Neural cell (in vitro differentiated cells): ENCODE measurements at regions not wholly inside any gene's neighbourhood (a gene's known extent, or its start where the extent isn't known, plus 50 kb on each side); places are given as distances from the start of the nearest gene placed in this dataset.
"Not testable (repeated sequence)": the region's sequence is repeated elsewhere in the genome, so short reads cannot be mapped to it uniquely, and the experiment has no call there.

Experiments used
- H2AFZ ChIP-seq: fragments of 200-600, 300-800 bp; sonication (generic), shearing (Covaris generic); 2 replicates; pipeline ENCODE4 v1.6.0; 2014; ENCODE audit warnings: low read depth, mild to moderate bottlenecking, antibody characterized with exemption, low read length, moderate library complexity
- H3F3A ChIP-seq: fragments of 200-600 bp; shearing (Covaris generic); 2 replicates; pipeline ENCODE4 v1.6.1; 2016; ENCODE audit warnings: mild to moderate bottlenecking, moderate library complexity, mixed read lengths, antibody characterized with exemption, low read length; ENCODE audit not compliant: insufficient read depth, poor library complexity, severe bottlenecking
- H3K27ac ChIP-seq: fragments of 200-600, 300-800 bp; sonication (generic), shearing (Covaris generic); 2 replicates; pipeline ENCODE4 v1.5.1; 2014; ENCODE audit warnings: mild to moderate bottlenecking, low read length, moderate library complexity
- H3K27me3 ChIP-seq: fragments of 300-800, 200-600 bp; sonication (generic), shearing (Covaris generic); 2 replicates; pipeline ENCODE4 v1.6.0; 2014; ENCODE audit warnings: mild to moderate bottlenecking, low read depth, low read length, moderate library complexity; ENCODE audit not compliant: insufficient read depth
- H3K36me3 ChIP-seq: fragments of 300-800, 200-600 bp; sonication (generic), shearing (Covaris generic); 2 replicates; pipeline ENCODE4 v1.5.1; 2014; ENCODE audit warnings: mild to moderate bottlenecking, antibody characterized with exemption, low read length, moderate library complexity; ENCODE audit not compliant: insufficient read depth
- H3K4me2 ChIP-seq: fragments of 300-800, 200-600 bp; sonication (generic), shearing (Covaris generic); 2 replicates; pipeline ENCODE4 v1.6.0; 2014; ENCODE audit warnings: mild to moderate bottlenecking, low read length
- H3K4me3 ChIP-seq: fragments of 300-800, 200-600 bp; sonication (generic), shearing (Covaris generic); 2 replicates; pipeline ENCODE4 v1.5.1; 2014; ENCODE audit warnings: mild to moderate bottlenecking, low read length, moderate library complexity
- H3K79me2 ChIP-seq: fragments of 200-600 bp; shearing (Covaris generic); replicated peaks from 2 replicates; pipeline ENCODE4 v1.6.0; 2014; ENCODE audit warnings: mild to moderate bottlenecking, low read length, moderate library complexity; ENCODE audit not compliant: insufficient read depth
- H3K9ac ChIP-seq: fragments of 300-800, 200-600 bp; sonication (generic), shearing (Covaris generic); 2 replicates; pipeline ENCODE4 v1.6.1; 2016; ENCODE audit warnings: mild to moderate bottlenecking, low read length, mixed read lengths
- H3K9me2 ChIP-seq: fragments of 200-600 bp; shearing (Covaris generic); 2 replicates; pipeline ENCODE4 v1.6.1; 2016; ENCODE audit warnings: mild to moderate bottlenecking, low read length, mixed read lengths; ENCODE audit not compliant: insufficient read depth
- H3K9me3 ChIP-seq: fragments of 200-600, 300-800 bp; sonication (generic), shearing (Covaris generic); 2 replicates; pipeline ENCODE4 v1.6.1; 2016; ENCODE audit warnings: mild to moderate bottlenecking, mixed run types, low read length, moderate library complexity, mixed read lengths
- H4K20me1 ChIP-seq: fragments of 200-600 bp; shearing (Covaris generic); 2 replicates; pipeline ENCODE4 v1.6.1; 2016; ENCODE audit warnings: mild to moderate bottlenecking, mixed run types; ENCODE audit not compliant: insufficient read depth
- CTCF ChIP-seq: fragments of 450-650 bp; IDR thresholded peaks from 2 replicates; pipeline ENCODE4 v1.5.1; 2014; ENCODE audit warnings: antibody characterized with exemption, mild to moderate bottlenecking, moderate library complexity; ENCODE audit not compliant: poor library complexity, severe bottlenecking
- EP300 ChIP-seq: fragments of 450-650 bp; conservative IDR thresholded peaks from 2 replicates; pipeline ENCODE4 v1.6.1; 2014; ENCODE audit warnings: antibody characterized with exemption, mild to moderate bottlenecking, moderate library complexity; ENCODE audit not compliant: poor library complexity, severe bottlenecking
- EZH2 ChIP-seq: fragments of 200-600, 300-800 bp; shearing (Covaris generic), sonication (generic); IDR thresholded peaks from 2 replicates; pipeline ENCODE4 v1.6.1; 2014; ENCODE audit warnings: antibody characterized with exemption, low read length, borderline replicate concordance, mild to moderate bottlenecking; ENCODE audit not compliant: insufficient read depth, poor library complexity, severe bottlenecking
- MXI1 ChIP-seq: fragments of 450-650 bp; conservative IDR thresholded peaks from 2 replicates; pipeline ENCODE4 v1.6.1; 2014; ENCODE audit warnings: antibody characterized with exemption, mild to moderate bottlenecking; ENCODE audit not compliant: poor library complexity, severe bottlenecking
- POLR2AphosphoS5 ChIP-seq: IDR thresholded peaks from 2 replicates; pipeline ENCODE4 v1.6.1; 2012
- RAD21 ChIP-seq: fragments of 450-650 bp; conservative IDR thresholded peaks from 2 replicates; pipeline ENCODE4 v1.6.1; 2014; ENCODE audit warnings: antibody characterized with exemption, mild to moderate bottlenecking, moderate library complexity
- SMC3 ChIP-seq: fragments of 450-650 bp; conservative IDR thresholded peaks from 2 replicates; pipeline ENCODE4 v1.6.1; 2014; ENCODE audit warnings: antibody characterized with exemption, mild to moderate bottlenecking, moderate library complexity; ENCODE audit not compliant: poor library complexity
- TAF1 ChIP-seq: IDR thresholded peaks from 2 replicates; pipeline ENCODE4 v1.6.1; 2012; ENCODE audit warnings: low read depth
- TF ChIP-seq, protein P1 (sequence below): IDR thresholded peaks from 2 replicates; pipeline ENCODE4 v1.6.1; 2012; ENCODE audit warnings: borderline replicate concordance

- Histone ChIP-seq H3K36me3 (no peaks in the 10 kb centered on the region), H3K4me3 (no peak overlapping the region), H3K27me3 (no peaks in the 10 kb centered on the region), H3K9me3 (no peaks in the 10 kb centered on the region), H2AFZ (no peak overlapping the region), H3K4me2 (no peak overlapping the region), H3K27ac (no peak overlapping the region), H3K9ac (no peak overlapping the region), H3K79me2 (no peaks in the 10 kb centered on the region), H3F3A (no peaks in the 10 kb centered on the region), H3K9me2 (no peaks in the 10 kb centered on the region), H4K20me1 (no peaks in the 10 kb centered on the region)
- TF ChIP-seq MXI1: no peak
- TF ChIP-seq RAD21: no peak
- no peak for TF ChIP-seq TAF1
- no peak for TF ChIP-seq EP300
- no peak for TF ChIP-seq CTCF
- TF ChIP-seq, protein P1, sequence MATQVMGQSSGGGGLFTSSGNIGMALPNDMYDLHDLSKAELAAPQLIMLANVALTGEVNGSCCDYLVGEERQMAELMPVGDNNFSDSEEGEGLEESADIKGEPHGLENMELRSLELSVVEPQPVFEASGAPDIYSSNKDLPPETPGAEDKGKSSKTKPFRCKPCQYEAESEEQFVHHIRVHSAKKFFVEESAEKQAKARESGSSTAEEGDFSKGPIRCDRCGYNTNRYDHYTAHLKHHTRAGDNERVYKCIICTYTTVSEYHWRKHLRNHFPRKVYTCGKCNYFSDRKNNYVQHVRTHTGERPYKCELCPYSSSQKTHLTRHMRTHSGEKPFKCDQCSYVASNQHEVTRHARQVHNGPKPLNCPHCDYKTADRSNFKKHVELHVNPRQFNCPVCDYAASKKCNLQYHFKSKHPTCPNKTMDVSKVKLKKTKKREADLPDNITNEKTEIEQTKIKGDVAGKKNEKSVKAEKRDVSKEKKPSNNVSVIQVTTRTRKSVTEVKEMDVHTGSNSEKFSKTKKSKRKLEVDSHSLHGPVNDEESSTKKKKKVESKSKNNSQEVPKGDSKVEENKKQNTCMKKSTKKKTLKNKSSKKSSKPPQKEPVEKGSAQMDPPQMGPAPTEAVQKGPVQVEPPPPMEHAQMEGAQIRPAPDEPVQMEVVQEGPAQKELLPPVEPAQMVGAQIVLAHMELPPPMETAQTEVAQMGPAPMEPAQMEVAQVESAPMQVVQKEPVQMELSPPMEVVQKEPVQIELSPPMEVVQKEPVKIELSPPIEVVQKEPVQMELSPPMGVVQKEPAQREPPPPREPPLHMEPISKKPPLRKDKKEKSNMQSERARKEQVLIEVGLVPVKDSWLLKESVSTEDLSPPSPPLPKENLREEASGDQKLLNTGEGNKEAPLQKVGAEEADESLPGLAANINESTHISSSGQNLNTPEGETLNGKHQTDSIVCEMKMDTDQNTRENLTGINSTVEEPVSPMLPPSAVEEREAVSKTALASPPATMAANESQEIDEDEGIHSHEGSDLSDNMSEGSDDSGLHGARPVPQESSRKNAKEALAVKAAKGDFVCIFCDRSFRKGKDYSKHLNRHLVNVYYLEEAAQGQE: no peak
- no peak for TF ChIP-seq SMC3
- no peak for TF ChIP-seq POLR2AphosphoS5
- no peak for TF ChIP-seq EZH2
Measured at GRCh38 chr1:224820341-224820740, 109.1 kb upstream of the DNAH14 start.

DNA sequence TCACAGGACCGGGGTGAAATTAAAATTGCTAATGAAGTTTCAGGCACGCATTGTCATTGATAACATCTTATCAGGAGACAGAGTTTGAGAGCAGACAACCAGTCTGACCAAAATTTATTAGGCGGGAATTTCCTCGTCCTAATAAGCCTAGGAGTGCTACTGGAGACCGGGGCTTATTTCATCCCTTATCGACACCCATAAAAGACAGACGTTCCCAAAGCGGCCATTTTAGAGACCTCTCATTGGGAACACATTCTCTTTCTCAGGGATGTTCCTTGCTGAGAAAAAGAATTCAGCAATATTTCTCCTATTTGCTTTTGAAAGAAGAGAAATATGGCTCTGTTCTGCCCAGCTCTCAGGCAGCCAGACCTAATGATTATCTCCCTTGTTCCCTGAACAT lies 107.7 kb upstream of the DNAH14 start:
- not testable (repeated sequence) for H3K9me2 ChIP-seq, H3K36me3 ChIP-seq, H4K20me1 ChIP-seq, H3K4me3 ChIP-seq, H3K27me3 ChIP-seq, H2AFZ ChIP-seq, H3K9me3 ChIP-seq, H3K27ac ChIP-seq, H3K4me2 ChIP-seq, H3F3A ChIP-seq, H3K79me2 ChIP-seq, H3K9ac ChIP-seq

DNA sequence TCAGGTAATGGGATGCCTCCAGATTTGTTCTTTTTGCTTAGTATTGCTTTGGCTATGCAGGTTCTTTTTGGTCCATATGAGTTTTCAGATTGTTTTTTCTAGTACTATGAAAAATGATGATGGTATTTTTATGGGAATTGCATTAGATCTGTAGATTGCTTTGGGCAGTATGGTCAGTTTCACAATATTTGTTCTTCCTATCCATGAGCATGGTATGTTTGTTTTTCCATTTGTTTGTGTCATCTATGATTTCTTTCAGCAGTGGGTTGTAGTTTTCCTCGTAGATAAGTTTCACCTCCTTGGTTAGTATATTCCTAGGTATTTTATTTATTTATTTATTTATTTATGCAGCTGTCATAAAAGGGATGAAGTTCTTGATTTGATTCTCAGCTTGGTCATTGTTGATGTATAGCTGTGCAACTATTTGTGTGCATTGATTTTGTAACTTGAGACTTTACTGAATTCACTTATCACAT lies 103.9 kb upstream of the DNAH14 start:
- H3K36me3 ChIP-seq: no peaks in the 10 kb centered on the region
- no peaks in the 10 kb centered on the region for H3F3A ChIP-seq
- TF ChIP-seq RAD21 (no peak), SMC3 (no peak), EP300 (no peak), CTCF (no peak), MXI1 (no peak), TAF1 (no peak), EZH2 (no peak), POLR2AphosphoS5 (no peak)
- TF ChIP-seq, protein P1: no peak

More for the DNA sequence above, 103.9 kb upstream of the DNAH14 start:
- Histone ChIP-seq H4K20me1 (no peaks in the 10 kb centered on the region), H2AFZ (no peak overlapping the region), H3K27me3 (no peaks in the 10 kb centered on the region), H3K9me2 (no peaks in the 10 kb centered on the region), H3K27ac (no peak overlapping the region), H3K9ac (no peak overlapping the region), H3K9me3 (no peaks in the 10 kb centered on the region), H3K4me2 (no peak overlapping the region), H3K79me2 (no peaks in the 10 kb centered on the region), H3K4me3 (no peak overlapping the region)
